ENCODE measurements at regions not wholly inside any gene's neighbourhood (a gene's known extent, or its start where the extent isn't known, plus 50 kb on each side); places are given as distances from the start of the nearest gene placed in this dataset.

- no peaks in the 10 kb centered on the region for H3K36me3 ChIP-seq
- H3K9me3 ChIP-seq: peaks cover 5% of the 10 kb centered on the region
- DNase-seq (ENCODE audit: low spot score in 2 of 2): no peak
- TF ChIP-seq EP300 (IDR thresholded peaks at IDR 0.05): no peak
- no peak for TF ChIP-seq POLR2AphosphoS5 (IDR thresholded peaks at IDR 0.05)
- no peak for TF ChIP-seq POLR2A (IDR thresholded peaks at IDR 0.05)
- H3K4me1 ChIP-seq: peaks cover 4% of the 10 kb centered on the region
- H3K27ac ChIP-seq: peak overlapping the region; percentile 15
- 52% methylated on average over 2 of the region's 2 CpGs for WGBS
- no peaks in the 10 kb centered on the region for H3K27me3 ChIP-seq
- no peak overlapping the region for H3K4me3 ChIP-seq
These were observed 160.2 kb upstream of the NCK2 start for GRCh38 chr2:105584435-105585010.

- Histone ChIP-seq H3K27me3 (no peaks in the 10 kb centered on the region), H3K4me1 (peaks cover 4% of the 10 kb centered on the region), H3K27ac (peak overlapping the region; percentile 35), H3K4me3 (no peak overlapping the region), H3K9me3 (no peaks in the 10 kb centered on the region), H3K36me3 (no peaks in the 10 kb centered on the region)
- no peak for DNase-seq (ENCODE audit: low spot score in 2 of 2)
- TF ChIP-seq EP300 (IDR thresholded peaks at IDR 0.05) (no peak), CTCF (IDR thresholded peaks at IDR 0.05) (no peak), POLR2AphosphoS5 (IDR thresholded peaks at IDR 0.05) (no peak), POLR2A (IDR thresholded peaks at IDR 0.05) (no peak)
- 45% methylated on average over 3 of the region's 3 CpGs for WGBS
These were observed 161.6 kb upstream of the NCK2 start for GRCh38 chr2:105582952-105583660.

DNA sequence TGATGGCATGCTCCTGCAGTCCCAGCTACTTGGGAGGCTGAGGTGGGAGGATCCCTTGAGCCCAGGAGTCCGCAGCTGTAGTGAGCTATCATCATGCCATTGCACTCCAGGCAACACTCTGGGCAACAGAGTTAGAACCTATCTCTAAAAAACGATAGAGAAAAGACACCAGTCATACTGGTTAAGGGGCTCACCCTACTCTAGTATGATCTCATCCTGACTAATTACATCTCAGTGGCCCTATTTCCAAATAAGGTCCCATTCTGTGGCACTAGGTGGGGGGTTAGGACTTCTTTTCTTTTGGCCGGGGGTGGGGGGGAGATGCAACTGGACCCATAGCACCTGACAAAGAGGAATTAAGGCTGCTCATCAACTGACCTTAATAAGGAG, 163.2 kb upstream of the NCK2 start:
- Histone ChIP-seq H3K27me3 (no peaks in the 10 kb centered on the region), H3K27ac (peak overlapping the region; percentile 35), H3K36me3 (no peaks in the 10 kb centered on the region), H3K4me3 (no peak overlapping the region), H3K4me1 (peaks cover 4% of the 10 kb centered on the region), H3K9me3 (no peaks in the 10 kb centered on the region)
- DNase-seq (ENCODE audit: low spot score in 2 of 2): no peak
- WGBS: 74% methylated on average over 3 of the region's 3 CpGs
- TF ChIP-seq POLR2A (IDR thresholded peaks at IDR 0.05) (no peak), CTCF (IDR thresholded peaks at IDR 0.05) (no peak), POLR2AphosphoS5 (IDR thresholded peaks at IDR 0.05) (no peak), EP300 (IDR thresholded peaks at IDR 0.05) (no peak)

- H3K4me3 ChIP-seq: no peak overlapping the region
- H3K27ac ChIP-seq: no peak overlapping the region
- no peak for DNase-seq (ENCODE audit: low spot score in 2 of 2)
- H3K4me1 ChIP-seq: peaks cover 7% of the 10 kb centered on the region
- no peaks in the 10 kb centered on the region for H3K36me3 ChIP-seq
- H3K27me3 ChIP-seq: no peaks in the 10 kb centered on the region
- WGBS: 94% methylated on average over 1 of the region's 1 CpG
- H3K9me3 ChIP-seq: no peaks in the 10 kb centered on the region
- TF ChIP-seq POLR2A (IDR thresholded peaks at IDR 0.05) (no peak), POLR2AphosphoS5 (IDR thresholded peaks at IDR 0.05) (no peak), CTCF (IDR thresholded peaks at IDR 0.05) (no peak), EP300 (IDR thresholded peaks at IDR 0.05) (no peak)
These were observed 163.7 kb upstream of the NCK2 start for GRCh38 chr2:105580870-105581554.

DNA sequence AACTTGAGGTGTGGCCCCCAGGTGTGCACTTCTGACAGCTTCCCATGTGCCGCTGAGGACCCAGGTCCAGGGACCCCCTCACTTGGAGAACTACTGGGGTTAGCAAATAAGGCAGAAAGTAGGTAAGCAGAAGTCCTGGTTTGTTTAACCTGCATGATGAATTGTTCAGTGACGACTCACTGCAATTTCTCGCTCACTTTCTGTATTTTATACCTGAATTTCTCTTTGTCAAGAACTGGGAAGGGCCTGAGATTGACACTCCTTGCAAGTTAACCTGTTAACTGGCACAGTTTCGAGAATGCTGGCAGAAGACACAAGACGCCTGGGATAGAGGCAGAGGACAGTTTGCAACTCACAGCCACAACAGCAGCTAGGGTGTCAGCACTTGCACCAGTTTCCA, 164.5 kb upstream of the NCK2 start:
- 96% methylated on average over 5 of the region's 5 CpGs for WGBS
- no peaks in the 10 kb centered on the region for H3K9me3 ChIP-seq
- peaks cover 14% of the 10 kb centered on the region for H3K4me1 ChIP-seq
- no peaks in the 10 kb centered on the region for H3K27me3 ChIP-seq
- DNase-seq (ENCODE audit: low spot score in 2 of 2): no peak
- H3K27ac ChIP-seq: no peak overlapping the region
- no peaks in the 10 kb centered on the region for H3K36me3 ChIP-seq
- TF ChIP-seq CTCF (IDR thresholded peaks at IDR 0.05): no peak
- TF ChIP-seq EP300 (IDR thresholded peaks at IDR 0.05): no peak
- TF ChIP-seq POLR2AphosphoS5 (IDR thresholded peaks at IDR 0.05): no peak
- TF ChIP-seq POLR2A (IDR thresholded peaks at IDR 0.05): no peak
- H3K4me3 ChIP-seq: no peak overlapping the region
